HEK293T (cell line): ENCODE measurements at regions not wholly inside any gene's neighbourhood (a gene's known extent, or its start where the extent isn't known, plus 50 kb on each side); places are given as distances from the start of the nearest gene placed in this dataset.

Source experiments
- ARNT ChIP-seq: fragments of 450-650 bp; IDR thresholded peaks from 2 replicates; pipeline ENCODE4 v1.6.1; 2017; ENCODE audit warnings: mild to moderate bottlenecking
- BHLHE40 ChIP-seq: fragments of 450-650 bp; IDR thresholded peaks from 2 replicates; pipeline ENCODE4 v1.6.1; 2016; ENCODE audit warnings: mild to moderate bottlenecking, moderate library complexity, borderline replicate concordance
- CTBP1 ChIP-seq: fragments of 450-650 bp; IDR thresholded peaks from 2 replicates; pipeline ENCODE4 v1.6.1; 2016; ENCODE audit warnings: borderline replicate concordance
- ELF4 ChIP-seq: fragments of 450-650 bp; IDR thresholded peaks from 2 replicates; pipeline ENCODE4 v1.6.1; 2017; ENCODE audit warnings: antibody characterized with exemption
- FOXA1 ChIP-seq: fragments of 450-650 bp; IDR thresholded peaks from 2 replicates; pipeline ENCODE4 v1.6.1; 2016; ENCODE audit warnings: mild to moderate bottlenecking
- FOXK2 ChIP-seq: fragments of 450-650 bp; IDR thresholded peaks from 2 replicates; pipeline ENCODE4 v1.6.1; 2016; ENCODE audit warnings: mild to moderate bottlenecking
- FOXM1 ChIP-seq: fragments of 450-650 bp; IDR thresholded peaks from 2 replicates; pipeline ENCODE4 v1.6.1; 2017; ENCODE audit warnings: mild to moderate bottlenecking, borderline replicate concordance
- HDGF ChIP-seq: fragments of 450-650 bp; IDR thresholded peaks from 2 replicates; pipeline ENCODE4 v1.6.1; 2017; ENCODE audit warnings: antibody characterized with exemption, borderline replicate concordance
- NFRKB ChIP-seq: fragments of 450-650 bp; IDR thresholded peaks from 2 replicates; pipeline ENCODE4 v1.6.1; 2016; ENCODE audit warnings: mild to moderate bottlenecking, moderate library complexity
- PKNOX1 ChIP-seq: fragments of 450-650 bp; IDR thresholded peaks from 2 replicates; pipeline ENCODE4 v1.6.1; 2016
- SP1 ChIP-seq: fragments of 450-650 bp; IDR thresholded peaks from 2 replicates; pipeline ENCODE4 v1.6.1; 2017
- SUZ12 ChIP-seq: fragments of 450-650 bp; IDR thresholded peaks from 2 replicates; pipeline ENCODE4 v1.6.1; 2016; ENCODE audit warnings: mild to moderate bottlenecking
- TARDBP ChIP-seq: fragments of 450-650 bp; IDR thresholded peaks from 2 replicates; pipeline ENCODE4 v1.6.1; 2016

- no peak for TF ChIP-seq SP1
- no peak for TF ChIP-seq BHLHE40
- no peak for TF ChIP-seq ARNT
- TF ChIP-seq SUZ12 = no peak
- no peak for TF ChIP-seq FOXM1
- TF ChIP-seq HDGF = no peak
- TF ChIP-seq PKNOX1 = no peak
- TF ChIP-seq TARDBP = no peak
- no peak for TF ChIP-seq CTBP1
- no peak for TF ChIP-seq NFRKB
- TF ChIP-seq FOXA1 = no peak
- TF ChIP-seq ELF4 = no peak
- TF ChIP-seq FOXK2 = no peak
Observed at GRCh38 chr17:61538480-61538879, 52.5 kb downstream of the NACA2 start.
